Ammon's horn (tissue), 1 donor: ENCODE measurements at regions not wholly inside any gene's neighbourhood (a gene's known extent, or its start where the extent isn't known, plus 50 kb on each side); places are given as distances from the start of the nearest gene placed in this dataset.
"Not testable (repeated sequence)": the region's sequence is repeated elsewhere in the genome, so short reads cannot be mapped to it uniquely, and the experiment has no call there.

Source experiments
- DNase-seq: peaks from one replicate; pipeline ENCODE4 v3.0.0-alpha.2; 2016; ENCODE audit warnings: low spot score

DNA sequence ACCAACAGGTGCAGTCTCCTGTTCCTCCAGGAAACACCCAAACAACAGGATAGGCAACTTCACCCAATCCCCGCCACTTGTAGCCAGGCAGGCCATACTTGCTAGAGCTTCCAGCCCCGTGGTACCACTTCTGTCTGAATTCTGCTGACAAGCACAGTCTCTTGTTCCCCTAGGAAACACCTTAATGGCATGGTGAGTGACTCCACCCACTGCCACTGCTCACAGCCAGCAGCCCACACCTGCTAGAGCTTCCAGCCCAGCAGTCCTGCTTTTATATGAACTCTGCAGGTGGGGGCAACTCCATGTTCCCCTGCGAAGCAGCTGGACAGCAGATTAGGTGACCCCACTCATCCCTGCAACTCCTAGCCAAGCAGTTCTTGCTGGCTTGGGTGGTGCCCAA, 52.6 kb upstream of the COBL start:
- DNase-seq, result not testable (repeated sequence)

DNA sequence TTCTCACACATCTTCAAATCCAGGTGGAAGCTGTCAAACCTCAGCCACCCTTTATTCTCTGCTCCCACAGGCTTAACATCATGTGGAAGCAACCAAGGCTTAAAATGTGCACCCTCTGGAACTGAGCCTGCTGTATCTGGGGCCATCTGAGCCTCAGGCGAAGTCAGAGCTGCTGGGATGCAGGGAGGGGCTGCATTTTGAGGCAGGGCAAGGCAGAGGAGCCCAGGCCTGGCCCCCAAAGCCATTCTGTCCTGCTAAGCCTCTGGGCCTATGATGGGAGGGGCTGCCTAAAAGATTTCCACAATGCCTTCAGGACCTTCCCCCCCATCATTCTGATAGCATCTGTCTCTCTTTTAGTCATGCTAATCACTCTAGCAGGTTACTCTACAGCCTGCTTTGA, 51.7 kb upstream of the COBL start:
- DNase-seq, result no peak

DNA sequence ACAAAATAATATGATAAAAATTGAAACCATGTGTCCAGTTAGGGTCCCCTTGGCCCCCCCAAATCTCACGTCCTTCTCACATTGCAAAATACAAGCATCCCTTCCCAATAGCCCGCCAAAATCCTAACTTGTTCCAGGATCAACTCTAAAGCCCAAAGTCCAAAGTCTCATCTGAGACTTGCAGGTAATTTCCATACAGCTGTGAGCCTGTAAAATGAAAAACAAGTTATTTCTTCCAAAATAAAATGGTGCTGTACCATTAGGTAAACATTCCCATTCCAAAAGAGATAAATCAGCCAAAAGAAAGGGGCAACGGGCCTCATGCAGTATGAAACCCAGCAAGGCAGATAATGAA, 51.0 kb upstream of the COBL start:
- no peak for DNase-seq

DNA sequence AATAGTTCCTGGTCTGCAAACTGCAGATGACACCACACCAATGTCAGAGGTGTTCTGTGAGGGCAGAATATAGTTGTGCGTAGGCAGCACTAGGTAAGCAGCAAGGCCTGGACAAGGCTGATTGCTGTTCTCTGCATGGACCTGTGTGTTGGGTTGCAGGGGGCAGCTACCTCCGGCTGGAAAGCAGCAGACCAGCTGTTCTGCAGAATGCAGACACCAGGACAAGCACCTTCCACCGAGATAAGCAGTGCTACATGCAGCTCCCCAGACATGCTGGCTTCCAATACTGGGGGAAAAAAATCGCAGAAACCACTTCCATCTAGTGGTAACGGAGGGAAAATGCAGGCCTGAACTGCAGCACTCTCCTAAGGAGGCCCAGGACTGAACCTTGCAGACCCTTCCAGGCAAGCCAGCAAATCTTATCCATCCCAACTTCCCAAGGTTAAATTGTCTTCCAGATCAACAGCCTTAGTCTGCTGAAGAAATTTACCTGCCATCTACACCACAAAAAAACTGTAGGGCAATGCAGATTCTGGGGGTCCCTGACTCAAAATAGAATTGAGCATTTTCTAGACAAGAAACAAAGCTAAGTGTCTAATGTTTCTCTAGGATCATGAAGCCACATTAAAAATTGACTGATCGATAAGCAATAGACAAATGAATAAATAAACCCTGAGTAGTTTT, 50.5 kb upstream of the COBL start:
- peak; percentile 85 for DNase-seq
